GM21423 (cell line): ENCODE measurements at regions not wholly inside any gene's neighbourhood (a gene's known extent, or its start where the extent isn't known, plus 50 kb on each side); places are given as distances from the start of the nearest gene placed in this dataset.
"Not testable (repeated sequence)": the region's sequence is repeated elsewhere in the genome, so short reads cannot be mapped to it uniquely, and the experiment has no call there.

Experiments used
- ATAC-seq: cut with Tn5 transposase; IDR thresholded peaks from one replicate; pipeline ENCODE4 v1.9.1; 2021; ENCODE audit warnings: mild to moderate bottlenecking, moderate library complexity; ENCODE audit not compliant: unreplicated experiment

DNA sequence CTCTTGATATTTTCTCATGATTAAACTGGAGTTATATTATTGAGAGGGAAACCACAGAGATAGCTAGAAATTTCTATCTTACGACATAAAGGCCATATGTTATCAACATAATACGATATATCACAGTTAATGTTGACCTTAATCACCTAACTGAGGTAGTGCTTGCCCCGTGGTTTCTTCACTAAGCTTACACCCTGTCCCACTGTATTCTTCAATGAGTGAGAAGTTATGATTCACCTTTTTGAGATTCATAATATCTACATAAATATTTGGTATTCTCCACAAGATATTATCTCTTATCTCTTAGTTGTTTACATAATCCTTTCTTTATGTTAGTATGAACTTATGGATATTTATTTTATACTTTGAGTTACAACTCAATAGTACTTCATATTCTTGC lies 1714.1 kb downstream of the BRINP3 start:
- ATAC-seq = no peak

GRCh38 chr1:188769181-188769580 lies 1708.5 kb downstream of the BRINP3 start:
- ATAC-seq = no peak

DNA sequence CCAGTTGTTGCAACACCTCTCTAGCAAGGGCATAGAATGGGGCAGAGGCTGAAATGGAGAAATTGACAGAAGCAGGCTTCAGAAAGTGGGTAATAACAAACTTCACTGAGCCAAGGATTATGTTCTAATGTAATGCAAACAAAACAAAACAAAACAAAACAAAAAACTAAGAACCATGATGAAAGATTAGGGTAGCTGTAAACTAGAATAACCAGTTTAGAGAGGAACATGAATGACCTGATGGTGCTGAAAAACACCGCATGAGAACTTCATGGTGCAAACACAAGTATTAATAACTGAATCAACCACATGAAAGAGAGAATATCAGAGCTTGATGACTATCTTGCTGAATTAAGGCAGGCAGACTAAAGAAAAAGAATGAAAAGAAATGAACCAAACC lies 1707.7 kb downstream of the BRINP3 start:
- no peak for ATAC-seq

GRCh38 chr1:188778578-188778977 lies 1699.1 kb downstream of the BRINP3 start:
- ATAC-seq = no peak

DNA sequence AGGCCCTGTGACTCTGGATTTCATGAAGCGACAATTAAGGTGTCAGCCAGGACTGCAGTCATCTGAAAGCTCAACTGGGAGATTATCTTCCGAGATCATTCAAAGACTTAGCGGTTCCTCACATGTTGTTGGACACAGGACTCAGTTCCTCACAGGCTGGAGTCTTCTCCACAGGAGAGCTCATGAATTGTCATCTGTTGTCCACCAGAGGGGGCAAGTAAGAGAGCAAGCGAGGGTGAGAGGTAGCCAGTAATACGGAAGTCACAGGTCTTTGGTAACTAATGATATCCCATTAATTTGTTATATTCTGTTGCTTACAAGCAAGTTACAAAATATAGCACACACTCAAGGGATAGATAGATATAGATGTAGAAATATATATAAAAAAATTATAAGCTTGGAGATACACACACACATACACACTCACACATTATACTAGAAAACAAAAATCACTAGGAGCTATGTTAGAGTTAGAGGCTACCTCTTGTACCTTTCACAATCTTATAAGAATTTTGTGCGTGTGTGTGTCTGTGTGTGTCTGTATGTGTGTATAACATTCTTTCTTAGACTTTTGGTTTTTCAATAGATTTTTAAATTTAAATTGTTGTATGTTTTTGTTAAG lies 1695.3 kb downstream of the BRINP3 start:
- ATAC-seq = peak; percentile 95

DNA sequence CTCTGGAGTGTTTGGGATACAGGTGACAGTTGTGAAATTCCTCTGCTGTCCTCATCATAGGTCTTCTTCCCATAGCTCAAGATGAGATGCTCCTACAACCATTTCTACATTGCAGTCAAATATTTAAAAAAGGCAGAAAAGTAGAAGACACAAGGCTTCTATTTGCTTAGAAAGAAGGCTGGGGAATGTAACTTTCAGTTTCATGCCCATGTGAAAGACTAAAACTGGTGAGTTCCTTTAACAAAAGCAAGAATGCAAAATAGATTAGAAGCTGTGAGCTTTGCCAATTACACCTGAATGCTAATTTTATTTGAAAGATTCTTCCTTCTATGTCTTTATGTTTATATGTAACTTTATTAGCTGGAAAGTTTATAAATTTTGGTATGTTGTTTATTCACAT lies 1682.7 kb downstream of the BRINP3 start:
- ATAC-seq = no peak

GRCh38 chr1:188812153-188812552 lies 1665.5 kb downstream of the BRINP3 start:
- not testable (repeated sequence) for ATAC-seq

GRCh38 chr1:188812836-188813573 lies 1664.7 kb downstream of the BRINP3 start:
- ATAC-seq = not testable (repeated sequence)

DNA sequence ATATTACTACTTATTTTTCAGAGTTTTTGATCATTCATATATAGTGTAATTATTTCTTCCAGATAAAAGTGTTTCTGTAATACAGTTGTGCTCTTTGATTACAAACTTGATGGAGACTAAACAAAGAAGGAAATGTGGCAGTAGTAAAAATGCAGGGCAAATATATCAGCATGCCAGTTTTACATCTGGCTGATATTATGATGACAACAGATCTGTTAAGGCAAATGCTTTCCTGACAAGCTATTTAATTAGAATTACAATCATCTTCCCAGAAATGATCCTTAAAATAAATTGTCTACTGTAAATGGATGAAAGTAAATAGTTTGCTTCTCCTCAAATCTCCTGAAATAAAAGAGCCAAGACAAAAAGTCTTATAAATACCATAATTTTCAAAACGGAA lies 1659.8 kb downstream of the BRINP3 start:
- ATAC-seq = no peak

DNA sequence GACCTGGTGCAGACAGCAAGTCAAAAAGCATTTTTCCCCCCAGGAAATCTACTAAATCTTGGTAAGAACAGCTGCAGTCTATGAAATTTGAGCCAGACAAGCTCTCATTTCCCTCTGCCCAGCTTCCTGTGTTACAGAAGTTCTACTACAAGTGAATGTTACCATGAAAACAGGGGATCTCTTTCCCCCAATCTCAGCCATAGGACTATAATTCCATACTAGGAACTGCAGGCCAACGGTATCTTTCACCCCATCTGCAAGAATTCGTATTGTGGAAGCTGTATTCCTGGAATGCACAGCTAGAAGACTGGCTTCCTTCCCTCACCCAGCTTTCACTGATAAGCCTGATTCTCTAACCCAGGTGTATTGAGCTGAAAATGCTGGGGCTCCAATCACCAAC lies 1655.4 kb downstream of the BRINP3 start:
- no peak for ATAC-seq

DNA sequence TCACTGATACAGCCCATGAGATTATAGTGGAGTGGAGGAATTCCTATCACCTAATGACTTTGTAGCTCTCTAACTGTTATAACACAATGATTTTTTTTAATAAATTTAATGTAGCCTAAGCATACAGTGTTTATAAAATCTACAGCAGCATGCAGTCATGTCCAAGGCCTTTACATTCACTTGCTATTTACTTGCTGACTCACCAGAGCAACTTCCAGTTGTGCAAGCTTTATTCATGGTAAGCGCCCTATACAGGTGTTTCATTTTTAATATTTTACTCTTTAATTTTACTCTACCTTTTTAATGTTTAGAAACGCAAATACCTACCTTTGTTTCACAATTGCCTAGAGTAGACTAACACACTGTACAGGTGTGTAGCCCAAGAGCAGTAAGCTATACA lies 1652.2 kb downstream of the BRINP3 start:
- no peak for ATAC-seq

GRCh38 chr1:188826800-188827199 lies 1650.9 kb downstream of the BRINP3 start:
- ATAC-seq = no peak

DNA sequence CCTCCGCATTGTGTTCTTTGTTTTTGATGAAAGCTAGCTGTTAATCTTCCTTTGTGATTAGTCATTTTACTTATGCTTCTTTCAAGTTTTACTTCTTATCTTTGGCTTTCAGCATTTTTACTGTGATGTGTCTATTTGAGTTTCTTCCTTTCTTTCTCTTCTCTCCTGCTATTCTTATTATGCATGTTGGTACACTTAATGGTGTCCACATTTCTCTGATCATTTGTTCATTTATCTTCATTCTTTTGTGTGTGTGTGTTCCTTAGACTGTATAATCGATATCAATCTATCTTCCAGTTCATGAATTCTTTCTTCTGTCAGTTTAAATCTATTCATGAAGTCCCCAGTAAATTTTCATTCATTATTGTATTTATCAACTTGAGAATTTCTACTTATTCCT lies 1650.3 kb downstream of the BRINP3 start:
- no peak for ATAC-seq

DNA sequence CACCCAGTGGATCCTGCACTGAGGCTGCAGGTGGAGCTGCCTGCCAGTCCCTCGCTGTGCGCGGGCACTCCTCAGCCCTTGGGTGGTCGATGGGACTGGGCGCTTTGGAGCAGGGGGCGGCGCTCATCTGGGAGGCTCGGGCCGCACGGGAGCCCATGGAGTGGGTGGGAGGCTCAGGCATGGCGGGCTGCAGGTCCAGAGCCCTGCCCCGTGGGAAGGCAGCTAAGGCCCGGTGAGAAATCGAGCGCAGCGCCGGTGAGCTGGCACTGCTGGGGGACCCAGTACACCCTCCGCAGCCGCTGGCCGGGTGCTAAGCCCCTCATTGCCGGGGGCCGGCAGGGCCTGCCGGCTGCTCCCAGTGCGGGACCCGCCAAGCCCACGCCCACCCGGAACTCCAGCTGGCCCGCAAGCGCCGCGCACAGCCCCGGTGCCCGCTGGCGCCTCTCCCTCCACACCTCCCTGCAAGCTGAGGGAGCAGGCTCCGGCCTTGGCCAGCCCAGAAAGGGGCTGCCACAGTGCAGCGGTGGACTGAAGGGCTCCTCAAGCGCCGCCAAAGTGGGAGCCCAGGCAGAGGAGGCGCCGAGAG lies 1636.5 kb downstream of the BRINP3 start:
- ATAC-seq = not testable (repeated sequence)

GRCh38 chr1:188846468-188846867 lies 1631.2 kb downstream of the BRINP3 start:
- no peak for ATAC-seq

DNA sequence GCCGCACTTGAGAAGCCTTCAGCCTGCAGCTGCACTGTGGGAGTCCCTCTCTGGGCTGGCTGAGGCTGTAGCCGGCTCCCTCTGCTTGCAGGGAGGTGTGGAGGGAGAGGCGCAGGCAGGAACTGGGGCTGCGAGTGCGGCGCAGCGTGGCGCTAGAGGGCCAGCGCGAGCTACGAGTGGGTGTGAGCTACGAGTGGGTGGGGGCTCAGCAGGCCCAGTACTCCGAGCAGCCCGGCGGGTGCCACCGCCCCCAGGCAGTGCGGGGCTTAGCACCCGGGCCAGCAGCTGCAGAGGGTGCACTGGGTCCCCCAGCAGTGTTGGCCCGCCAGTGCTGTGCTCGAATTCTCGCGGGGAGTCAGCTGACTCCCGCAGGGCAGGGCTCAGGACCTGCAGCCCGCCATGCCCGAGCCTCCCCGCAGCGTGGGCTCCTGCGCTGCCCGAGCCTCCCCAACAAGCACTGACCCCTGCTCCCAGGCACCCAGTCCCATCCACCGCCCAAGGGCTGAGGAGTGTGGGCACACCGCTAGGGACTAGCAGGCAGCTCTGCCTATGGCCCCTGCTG lies 1620.1 kb downstream of the BRINP3 start:
- no peak for ATAC-seq

GRCh38 chr1:188867614-188868013 lies 1610.0 kb downstream of the BRINP3 start:
- no peak for ATAC-seq

GRCh38 chr1:188871164-188871563 lies 1606.5 kb downstream of the BRINP3 start:
- ATAC-seq = no peak

GRCh38 chr1:188872376-188872775 lies 1605.3 kb downstream of the BRINP3 start:
- ATAC-seq = no peak

GRCh38 chr1:188877668-188878067 lies 1600.0 kb downstream of the BRINP3 start:
- ATAC-seq = no peak

DNA sequence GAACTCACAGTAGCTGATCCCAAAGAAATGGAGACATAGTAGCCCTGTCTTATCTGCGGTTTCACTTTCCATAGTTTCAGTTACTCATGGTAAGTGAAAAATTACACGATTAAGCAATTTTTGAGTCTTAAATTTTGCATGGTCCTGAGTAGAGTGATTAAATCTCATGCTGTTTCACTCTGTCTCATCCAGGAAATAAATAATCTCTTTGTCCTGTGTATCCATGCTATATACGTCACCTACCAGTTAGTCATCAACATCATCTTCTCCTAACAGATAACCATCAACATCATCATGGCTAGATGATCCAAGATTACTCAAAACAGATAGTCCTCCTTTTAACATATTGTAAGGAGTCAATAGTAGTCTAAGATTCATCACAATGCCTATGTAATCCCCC lies 1589.3 kb downstream of the BRINP3 start:
- no peak for ATAC-seq

DNA sequence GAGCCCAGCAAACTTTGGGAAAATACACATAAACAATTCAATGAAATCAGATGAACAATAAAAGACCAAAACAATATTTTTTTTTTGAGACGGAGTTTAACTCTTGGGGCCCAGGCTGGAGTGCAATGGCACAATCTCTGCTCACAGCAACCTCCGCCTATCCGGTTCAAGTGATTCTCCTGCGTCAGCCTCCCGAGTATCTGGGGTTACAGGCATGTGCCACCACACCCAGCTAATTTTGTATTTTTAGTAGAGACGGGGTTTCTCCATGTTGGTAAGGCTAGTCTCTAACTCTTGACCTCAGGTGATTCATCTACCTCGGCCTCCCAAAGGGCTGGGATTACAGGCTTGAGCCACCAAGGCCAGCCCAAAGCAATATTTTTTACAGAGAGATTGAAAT lies 1588.5 kb downstream of the BRINP3 start:
- no peak for ATAC-seq
